GM21737 (cell line): ENCODE measurements at regions not wholly inside any gene's neighbourhood (a gene's known extent, or its start where the extent isn't known, plus 50 kb on each side); places are given as distances from the start of the nearest gene placed in this dataset.
A peak's percentile ranks its signal among the peaks of the same experiment; 100 is the strongest.

Source experiments
- ATAC-seq: cut with Tn5 transposase; IDR thresholded peaks from one replicate; pipeline ENCODE4 v1.9.1; 2021; ENCODE audit warnings: mild to moderate bottlenecking, moderate library complexity; ENCODE audit not compliant: unreplicated experiment

DNA sequence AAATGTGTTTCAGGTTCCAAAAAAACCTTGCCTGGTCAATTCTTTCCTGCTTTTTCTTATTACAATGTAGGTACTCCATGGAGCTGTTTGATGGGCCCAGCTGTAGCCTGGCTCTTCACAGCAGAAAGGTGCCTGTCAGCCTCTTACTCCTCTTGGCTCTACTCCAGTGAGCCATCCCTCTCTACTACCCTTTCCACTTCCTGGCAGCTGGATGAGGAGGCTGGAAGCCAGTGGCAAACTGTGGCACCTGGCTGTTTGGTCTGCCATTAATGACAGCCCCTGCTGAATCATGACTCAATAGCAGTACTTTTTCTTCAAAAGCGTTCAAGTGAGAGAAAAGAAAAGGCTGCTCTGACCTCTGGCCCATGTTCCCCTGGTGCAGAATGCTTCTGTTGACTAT, 618.1 kb downstream of the PYDC2 start:
- ATAC-seq, result no peak

DNA sequence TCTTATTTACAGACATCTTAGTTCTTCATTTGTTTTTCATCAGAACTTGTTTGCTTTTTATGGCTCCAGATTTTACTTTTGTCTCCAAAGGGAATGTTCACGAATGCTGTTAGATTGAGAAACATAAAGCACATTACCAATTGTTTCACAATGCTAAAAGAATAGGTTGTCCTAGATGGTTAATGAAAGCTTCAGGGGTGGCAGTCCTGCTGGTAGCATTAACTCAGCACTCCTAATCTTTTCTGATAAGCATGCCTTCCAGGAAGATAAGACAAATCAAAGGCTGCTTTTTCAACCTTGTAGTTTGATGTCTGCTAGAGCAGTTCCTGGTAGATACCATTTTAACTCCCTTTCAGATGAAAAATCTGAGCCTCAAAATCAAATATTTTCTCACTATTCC, 619.4 kb downstream of the PYDC2 start:
- no peak for ATAC-seq

DNA sequence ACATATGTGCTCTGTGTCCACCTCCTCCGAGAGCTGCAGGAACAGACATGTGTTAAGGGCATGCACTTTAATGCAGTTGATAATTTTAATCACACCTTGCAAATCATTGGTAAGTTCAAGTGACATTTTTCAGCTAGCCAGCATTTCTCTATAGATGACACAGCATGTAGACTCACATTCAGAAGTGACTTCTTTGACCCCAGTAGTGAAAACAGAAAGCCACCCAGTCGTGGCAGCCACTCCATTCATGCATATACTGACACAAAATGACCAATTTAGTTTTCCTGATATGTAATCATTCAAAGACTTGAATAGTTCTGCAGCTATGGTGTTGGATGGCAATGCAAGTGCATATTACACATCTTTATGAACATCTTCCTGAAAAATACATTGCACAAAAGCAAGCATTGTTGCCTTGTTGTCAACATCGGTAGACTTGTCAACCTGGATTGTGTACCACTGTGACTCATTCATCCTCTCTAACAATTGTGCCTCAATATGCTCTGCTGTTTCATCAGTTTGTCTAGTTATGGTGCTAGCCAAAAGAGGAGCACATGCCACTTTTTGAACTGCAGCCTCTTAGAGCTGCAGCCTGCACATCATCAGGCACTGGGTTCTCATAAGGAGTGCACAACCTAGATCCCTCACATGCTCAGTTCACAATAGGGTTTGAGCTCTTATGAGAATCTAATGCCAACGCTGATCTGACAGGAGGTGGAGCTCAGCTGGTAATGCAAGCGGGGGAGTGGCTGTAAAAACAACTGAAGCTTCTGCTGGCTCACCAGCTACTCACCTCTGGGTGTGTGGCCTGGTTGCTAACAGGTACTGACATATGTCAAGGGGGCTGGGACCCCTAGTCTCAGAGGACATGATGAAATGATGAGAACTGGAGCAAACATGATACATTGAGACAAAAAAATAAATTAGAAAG, 622.0 kb downstream of the PYDC2 start:
- ATAC-seq, result peak; percentile 95
